ENCODE measurements at regions not wholly inside any gene's neighbourhood (a gene's known extent, or its start where the extent isn't known, plus 50 kb on each side); places are given as distances from the start of the nearest gene placed in this dataset.

GRCh38 chr13:59609421-59609820, 554.3 kb downstream of the DIAPH3 start:
- no peak for TF ChIP-seq SPI1 (IDR thresholded peaks at IDR 0.05; ENCODE audit: low read depth, low read length)
- TF ChIP-seq POLR2AphosphoS5 (IDR thresholded peaks at IDR 0.05; ENCODE audit: low read depth, low read length): no peak
- no peak for TF ChIP-seq POLR2A (IDR thresholded peaks at IDR 0.05; ENCODE audit: low read depth, low read length)

Data from GM12891 (cell line).